ENCODE measurements at regions not wholly inside any gene's neighbourhood (a gene's known extent, or its start where the extent isn't known, plus 50 kb on each side); places are given as distances from the start of the nearest gene placed in this dataset.

GRCh38 chr1:99193431-99193830, 70.9 kb upstream of the PLPPR4 start:
- TF ChIP-seq BACH1 (IDR thresholded peaks at IDR 0.05; ENCODE audit: low read length) (no peak), CBX5 (IDR thresholded peaks at IDR 0.05; ENCODE audit: low read depth, low read length) (no peak), POLR2AphosphoS5 (IDR thresholded peaks at IDR 0.05; ENCODE audit: low read depth, low read length) (no peak), ZNF274 (IDR thresholded peaks at IDR 0.05; ENCODE audit: borderline replicate concordance, extremely low read depth, low read length) (no peak)
